ENCODE measurements at regions not wholly inside any gene's neighbourhood (a gene's known extent, or its start where the extent isn't known, plus 50 kb on each side); places are given as distances from the start of the nearest gene placed in this dataset.
A peak's percentile ranks its signal among the peaks of the same experiment; 100 is the strongest.
"Not testable (repeated sequence)": the region's sequence is repeated elsewhere in the genome, so short reads cannot be mapped to it uniquely, and the experiment has no call there.

- no peak overlapping the region for H2AFZ ChIP-seq (ENCODE audit: low read length)
- H3K36me3 ChIP-seq (ENCODE audit: control insufficient read depth, insufficient read depth, low read length): no peaks in the 10 kb centered on the region
- no peaks in the 10 kb centered on the region for H3K27me3 ChIP-seq (ENCODE audit: control insufficient read depth, insufficient read depth, low read length)
- no peak overlapping the region for H3K4me2 ChIP-seq (ENCODE audit: extremely low read depth, insufficient read depth, low read length)
- H4K20me1 ChIP-seq (ENCODE audit: control insufficient read depth, extremely low read depth, insufficient read depth, low read length): no peaks in the 10 kb centered on the region
- H3K4me1 ChIP-seq (ENCODE audit: control insufficient read depth, extremely low read depth, insufficient read depth, low read length): peaks cover 6% of the 10 kb centered on the region
- no peaks in the 10 kb centered on the region for H3K79me2 ChIP-seq (ENCODE audit: control insufficient read depth, insufficient read depth, low read length)
- no peak for TF ChIP-seq EZH2 (IDR thresholded peaks at IDR 0.05; ENCODE audit: low read length, missing control alignments)
- no peak for TF ChIP-seq CTCF (conservative IDR thresholded peaks at IDR 0.05 in 1 of 2, IDR thresholded peaks at IDR 0.05 in 1 of 2; ENCODE audit: low read depth in 1 of 2, low read length in 2 of 2)
- H3K27ac ChIP-seq (ENCODE audit: insufficient read depth, low read length): no peak overlapping the region
- H3K4me3 ChIP-seq (replicated peaks in 1 of 4; ENCODE audit: control extremely low read depth in 1 of 4, insufficient read depth in 1 of 4, low read depth in 3 of 4, low read length in 4 of 4): no peak overlapping the region
- no peak overlapping the region for H3K9ac ChIP-seq (ENCODE audit: insufficient read depth, low read length)
- DNase-seq (ENCODE audit: low read depth in 2 of 2): no peak
- H3K9me3 ChIP-seq (ENCODE audit: control insufficient read depth, insufficient read depth, low read depth, low read length): no peaks in the 10 kb centered on the region
Observed at GRCh38 chr10:29698773-29699490, 64.2 kb upstream of the SVIL start.

GRCh38 chr10:29696581-29696980, 61.8 kb upstream of the SVIL start:
- not testable (repeated sequence) for DNase-seq (ENCODE audit: low read depth in 2 of 2); H3K36me3 ChIP-seq (ENCODE audit: control insufficient read depth, insufficient read depth, low read length); H2AFZ ChIP-seq (ENCODE audit: low read length); H3K27ac ChIP-seq (ENCODE audit: insufficient read depth, low read length); H3K9ac ChIP-seq (ENCODE audit: insufficient read depth, low read length); H3K4me3 ChIP-seq (replicated peaks in 1 of 4; ENCODE audit: control extremely low read depth in 1 of 4, insufficient read depth in 1 of 4, low read depth in 3 of 4, low read length in 4 of 4); H3K4me2 ChIP-seq (ENCODE audit: extremely low read depth, insufficient read depth, low read length); H4K20me1 ChIP-seq (ENCODE audit: control insufficient read depth, extremely low read depth, insufficient read depth, low read length); H3K27me3 ChIP-seq (ENCODE audit: control insufficient read depth, insufficient read depth, low read length); H3K79me2 ChIP-seq (ENCODE audit: control insufficient read depth, insufficient read depth, low read length); H3K9me3 ChIP-seq (ENCODE audit: control insufficient read depth, insufficient read depth, low read depth, low read length); H3K4me1 ChIP-seq (ENCODE audit: control insufficient read depth, extremely low read depth, insufficient read depth, low read length)

GRCh38 chr10:29694121-29694520, 59.4 kb upstream of the SVIL start:
- no peak overlapping the region for H2AFZ ChIP-seq (ENCODE audit: low read length)
- H3K27me3 ChIP-seq (ENCODE audit: control insufficient read depth, insufficient read depth, low read length): no peaks in the 10 kb centered on the region
- H3K9me3 ChIP-seq (ENCODE audit: control insufficient read depth, insufficient read depth, low read depth, low read length): no peaks in the 10 kb centered on the region
- H3K4me3 ChIP-seq (replicated peaks in 1 of 4; ENCODE audit: control extremely low read depth in 1 of 4, insufficient read depth in 1 of 4, low read depth in 3 of 4, low read length in 4 of 4): no peak overlapping the region
- TF ChIP-seq EZH2 (IDR thresholded peaks at IDR 0.05; ENCODE audit: low read length, missing control alignments): no peak
- no peak overlapping the region for H3K4me2 ChIP-seq (ENCODE audit: extremely low read depth, insufficient read depth, low read length)
- no peak overlapping the region for H3K9ac ChIP-seq (ENCODE audit: insufficient read depth, low read length)
- no peak overlapping the region for H3K27ac ChIP-seq (ENCODE audit: insufficient read depth, low read length)
- H3K36me3 ChIP-seq (ENCODE audit: control insufficient read depth, insufficient read depth, low read length): no peaks in the 10 kb centered on the region
- no peaks in the 10 kb centered on the region for H3K79me2 ChIP-seq (ENCODE audit: control insufficient read depth, insufficient read depth, low read length)
- H4K20me1 ChIP-seq (ENCODE audit: control insufficient read depth, extremely low read depth, insufficient read depth, low read length): no peaks in the 10 kb centered on the region
- H3K4me1 ChIP-seq (ENCODE audit: control insufficient read depth, extremely low read depth, insufficient read depth, low read length): no peaks in the 10 kb centered on the region
- no peak for DNase-seq (ENCODE audit: low read depth in 2 of 2)

- H3K79me2 ChIP-seq (ENCODE audit: control insufficient read depth, insufficient read depth, low read length): no peaks in the 10 kb centered on the region
- DNase-seq (ENCODE audit: low read depth in 2 of 2): peak in 1 of 2 donors; percentile 64
- no peak for TF ChIP-seq EZH2 (IDR thresholded peaks at IDR 0.05; ENCODE audit: low read length, missing control alignments)
- no peak for TF ChIP-seq CTCF (conservative IDR thresholded peaks at IDR 0.05 in 1 of 2, IDR thresholded peaks at IDR 0.05 in 1 of 2; ENCODE audit: low read depth in 1 of 2, low read length in 2 of 2)
Observed at GRCh38 chr10:29692121-29692539, 57.4 kb upstream of the SVIL start.

More at GRCh38 chr10:29692121-29692539, 57.4 kb upstream of the SVIL start:
- Histone ChIP-seq H3K36me3 (ENCODE audit: control insufficient read depth, insufficient read depth, low read length) (no peaks in the 10 kb centered on the region), H2AFZ (ENCODE audit: low read length) (no peak overlapping the region), H3K9ac (ENCODE audit: insufficient read depth, low read length) (no peak overlapping the region), H3K27ac (ENCODE audit: insufficient read depth, low read length) (peak overlapping the region; percentile 6), H3K27me3 (ENCODE audit: control insufficient read depth, insufficient read depth, low read length) (no peaks in the 10 kb centered on the region), H3K4me2 (ENCODE audit: extremely low read depth, insufficient read depth, low read length) (peak overlapping the region; percentile 64), H3K4me1 (ENCODE audit: control insufficient read depth, extremely low read depth, insufficient read depth, low read length) (peaks cover 7% of the 10 kb centered on the region), H3K4me3 (replicated peaks in 1 of 4; ENCODE audit: control extremely low read depth in 1 of 4, insufficient read depth in 1 of 4, low read depth in 3 of 4, low read length in 4 of 4) (no peak overlapping the region), H3K9me3 (ENCODE audit: control insufficient read depth, insufficient read depth, low read depth, low read length) (no peaks in the 10 kb centered on the region), H4K20me1 (ENCODE audit: control insufficient read depth, extremely low read depth, insufficient read depth, low read length) (no peaks in the 10 kb centered on the region)

Measured in fibroblast of lung (primary cell).